ENCODE measurements at regions not wholly inside any gene's neighbourhood (a gene's known extent, or its start where the extent isn't known, plus 50 kb on each side); places are given as distances from the start of the nearest gene placed in this dataset.
"Not testable (repeated sequence)": the region's sequence is repeated elsewhere in the genome, so short reads cannot be mapped to it uniquely, and the experiment has no call there.

DNA sequence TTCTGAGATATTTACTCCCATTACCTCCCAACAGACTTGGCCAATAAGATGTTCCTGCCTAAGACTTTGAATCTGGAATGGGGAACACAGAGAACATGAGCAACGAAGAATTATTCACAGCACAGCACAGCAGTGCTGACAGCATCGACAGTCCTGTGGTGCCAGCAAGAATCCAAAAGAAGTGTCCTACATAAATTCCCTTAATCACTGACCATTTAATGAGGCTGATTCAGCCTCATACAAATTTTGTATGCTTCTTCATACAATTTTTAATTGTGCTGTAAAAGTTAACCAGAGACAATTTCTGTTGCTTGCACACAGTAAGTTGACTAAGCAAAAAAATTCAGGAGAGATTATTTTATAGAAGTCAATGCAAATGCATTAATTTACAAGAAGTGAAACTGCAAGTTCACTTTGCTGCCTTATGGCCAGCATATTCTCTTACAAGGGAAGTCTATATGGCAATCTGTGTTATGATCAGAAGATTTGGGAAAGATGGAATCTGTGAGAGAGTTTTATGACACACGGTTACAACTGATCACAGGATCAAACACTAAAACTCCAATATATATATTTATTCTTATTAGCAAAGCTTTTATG is 855.9 kb downstream of the LTN1 start:
- Mint-ChIP-seq H3K36me3 (peaks cover 0 to 5% of the 10 kb centered on the region in 2 donors), H3K9me3 (peaks cover 4 to 9% of the 10 kb centered on the region in 2 donors), H3K27ac (peak overlapping the region in 1 of 2 donors; percentile 29)
- DNase-seq (ENCODE audit: low spot score in 2 of 2) (no peak), ATAC-seq (no peak)

DNA sequence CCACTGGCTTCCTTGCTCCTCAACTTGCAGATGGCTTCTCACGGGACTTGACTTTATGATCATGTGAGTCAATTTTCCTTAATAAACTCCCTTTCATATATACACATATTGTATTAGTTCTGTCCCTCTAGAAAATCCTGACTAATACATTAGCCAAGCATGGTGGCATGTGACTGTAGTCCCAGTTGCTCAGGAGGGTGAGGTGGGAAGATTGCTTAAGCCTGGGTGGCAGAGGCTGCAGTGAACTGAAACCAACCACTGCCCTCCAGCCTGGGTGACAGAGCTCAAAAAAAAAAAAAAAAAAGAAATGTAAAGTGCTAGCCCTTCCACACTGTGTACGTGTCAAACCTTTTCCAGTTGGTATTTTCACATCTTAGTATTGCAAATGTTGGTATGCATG is 857.0 kb downstream of the LTN1 start:
- Mint-ChIP-seq H3K36me3 (peaks cover 0 to 13% of the 10 kb centered on the region in 2 donors), H3K9me3 (peaks cover 5 to 12% of the 10 kb centered on the region in 2 donors), H3K27ac (no peak overlapping the region)
- ATAC-seq: no peak
- DNase-seq (ENCODE audit: low spot score in 2 of 2): no peak

DNA sequence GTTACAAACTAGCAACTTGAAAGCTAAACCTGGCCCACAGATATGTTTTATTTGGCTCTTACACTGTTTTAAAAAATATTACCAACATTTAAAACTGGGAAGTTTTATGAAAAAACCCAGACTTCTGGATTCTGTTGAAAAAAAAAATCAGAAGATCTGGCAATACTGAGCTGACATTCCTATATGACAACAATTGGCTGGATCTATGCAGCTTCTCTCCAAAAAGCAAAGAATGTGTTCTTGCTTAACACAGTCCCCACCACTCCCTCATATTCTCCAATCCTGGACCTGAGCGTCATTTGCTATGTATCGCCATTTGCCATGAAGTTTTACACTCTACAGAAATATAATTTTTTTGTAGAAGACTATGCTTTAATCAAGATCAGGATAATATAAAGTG is 859.6 kb downstream of the LTN1 start:
- Mint-ChIP-seq H3K36me3 (peaks cover 0 to 13% of the 10 kb centered on the region in 2 donors), H3K27ac (no peak overlapping the region), H3K9me3 (peaks cover 7 to 10% of the 10 kb centered on the region in 2 donors)
- ATAC-seq (no peak), DNase-seq (ENCODE audit: low spot score in 2 of 2) (no peak)

DNA sequence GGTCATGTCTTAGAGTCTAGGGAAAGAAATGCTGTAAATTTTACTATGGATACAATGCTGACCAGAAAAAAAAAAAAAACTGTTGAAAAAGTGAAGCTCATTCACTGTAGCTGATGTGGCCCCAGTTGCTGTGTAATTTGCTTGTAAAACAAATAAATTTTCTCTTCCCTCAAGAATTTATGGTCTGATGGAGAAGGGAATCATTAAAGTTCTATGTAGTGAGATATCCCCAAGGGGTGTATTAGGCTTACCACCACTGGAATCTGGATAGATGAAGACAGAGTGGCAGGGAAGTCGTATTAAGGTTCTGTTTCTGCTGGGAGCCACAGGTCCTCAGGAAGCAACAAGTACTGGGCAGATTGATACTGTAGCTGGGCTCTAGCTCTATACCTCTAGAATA is 860.0 kb downstream of the LTN1 start:
- H3K9me3 Mint-ChIP-seq: peaks cover 7 to 10% of the 10 kb centered on the region in 2 donors
- no peak overlapping the region for H3K27ac Mint-ChIP-seq
- H3K36me3 Mint-ChIP-seq: peaks cover 0 to 13% of the 10 kb centered on the region in 2 donors
- DNase-seq (ENCODE audit: low spot score in 2 of 2) (no peak), ATAC-seq (no peak)

DNA sequence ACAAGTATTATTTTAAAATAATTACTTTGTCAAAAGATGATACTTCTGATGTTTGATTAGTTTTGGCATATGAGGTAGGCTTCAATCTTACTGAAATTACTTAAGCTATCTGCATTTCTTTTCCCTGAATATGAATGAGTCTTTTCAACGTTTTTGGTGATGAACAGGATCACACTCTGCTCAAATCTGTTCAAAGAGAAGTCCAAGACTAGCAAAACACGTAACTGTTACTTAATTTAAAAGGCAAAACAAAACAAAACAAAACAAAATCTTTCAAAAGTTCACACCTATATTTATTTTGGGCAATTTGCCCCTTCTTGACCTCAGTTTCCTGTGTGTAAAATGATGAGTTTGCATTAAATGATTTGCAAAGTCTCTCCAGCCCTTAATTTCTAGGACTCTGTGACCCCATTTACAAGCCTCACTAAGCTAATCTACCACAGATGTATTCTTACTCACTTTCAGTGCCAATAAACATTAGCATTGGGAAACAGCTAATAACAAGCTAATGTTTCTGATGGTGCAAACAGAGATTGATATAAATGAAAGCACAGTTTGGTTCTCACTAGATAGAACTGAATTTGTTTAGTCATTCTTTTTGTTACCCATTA is 865.4 kb downstream of the LTN1 start:
- Mint-ChIP-seq H3K36me3 (peaks cover 0 to 13% of the 10 kb centered on the region in 2 donors), H3K27ac (no peak overlapping the region), H3K9me3 (peaks cover 7 to 10% of the 10 kb centered on the region in 2 donors)
- DNase-seq (ENCODE audit: low spot score in 2 of 2) (no peak), ATAC-seq (no peak)

DNA sequence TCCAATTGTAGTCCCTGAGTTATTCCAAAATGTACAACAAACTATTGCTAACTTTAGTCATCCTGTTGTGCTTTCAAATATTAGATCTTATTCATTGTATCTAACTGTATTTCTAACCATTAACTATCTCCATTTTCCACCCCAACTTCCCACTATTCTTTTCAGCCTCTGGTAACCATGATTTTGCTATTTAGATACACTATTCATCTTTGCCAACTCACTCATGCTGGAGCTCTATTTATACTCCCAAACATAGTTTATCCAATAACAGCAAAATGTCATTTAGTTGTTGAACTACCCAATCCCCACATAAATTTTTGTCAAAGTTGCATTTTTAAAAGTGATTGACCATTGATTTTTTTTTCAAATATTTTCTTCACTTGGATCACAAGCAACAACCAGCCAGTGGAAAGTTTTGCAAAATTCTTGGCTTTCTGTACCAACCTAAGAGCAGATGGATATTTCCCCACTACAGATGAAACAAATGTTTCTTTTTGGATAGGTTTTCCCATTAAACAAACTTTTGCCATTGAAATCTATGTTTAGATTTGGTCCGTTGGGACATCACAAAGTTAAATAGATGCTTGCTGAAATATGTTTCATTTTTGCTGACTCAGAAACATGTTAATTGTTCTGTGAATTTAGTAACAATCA is 866.0 kb downstream of the LTN1 start:
- Mint-ChIP-seq H3K9me3 (peaks cover 2 to 5% of the 10 kb centered on the region in 2 donors), H3K27ac (no peak overlapping the region), H3K36me3 (peaks cover 0 to 7% of the 10 kb centered on the region in 2 donors)
- ATAC-seq (no peak), DNase-seq (ENCODE audit: low spot score in 2 of 2) (no peak)

DNA sequence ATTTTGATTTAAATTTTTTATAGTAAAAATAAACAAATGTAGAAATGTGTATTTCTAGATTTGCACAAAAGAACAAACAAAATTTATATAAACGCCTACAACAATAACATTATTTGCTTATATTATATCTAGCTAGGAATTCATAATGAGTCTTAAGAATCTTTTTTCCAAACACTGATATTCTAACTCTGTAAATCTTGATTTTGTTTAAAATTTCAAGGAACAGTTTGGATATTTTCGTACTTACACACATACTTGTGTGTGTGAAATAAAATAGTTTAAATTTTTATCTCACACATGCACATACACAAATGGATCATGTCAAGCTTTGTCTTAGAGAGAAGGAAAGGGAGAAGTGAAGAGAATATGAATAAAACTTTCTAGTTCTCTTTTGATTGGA is 868.1 kb downstream of the LTN1 start:
- H3K9me3 Mint-ChIP-seq: no peaks in the 10 kb centered on the region
- DNase-seq (ENCODE audit: low spot score in 2 of 2): no peak
- no peaks in the 10 kb centered on the region for H3K36me3 Mint-ChIP-seq
- H3K27ac Mint-ChIP-seq: no peak overlapping the region
- ATAC-seq: no peak

DNA sequence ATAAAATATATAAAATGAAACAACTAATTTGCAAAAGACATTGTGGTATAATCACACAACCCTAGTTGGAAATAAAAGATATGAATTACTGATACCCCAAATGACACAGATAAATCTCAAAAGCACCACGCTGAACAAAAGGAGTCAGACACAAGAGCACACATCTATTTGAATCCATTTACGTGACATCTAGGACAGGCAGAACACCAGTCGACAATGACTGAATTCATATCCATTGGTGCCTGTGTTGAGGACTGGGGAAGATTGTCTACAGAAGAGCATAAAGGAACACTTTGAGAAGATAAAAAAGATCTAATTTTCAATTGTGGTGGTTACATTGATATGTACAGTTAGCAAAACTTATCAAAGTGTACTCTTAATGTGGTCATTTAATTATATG is 874.1 kb downstream of the LTN1 start:
- no peak for DNase-seq (ENCODE audit: low spot score in 2 of 2)
- no peak for ATAC-seq
- no peaks in the 10 kb centered on the region for H3K36me3 Mint-ChIP-seq
- no peak overlapping the region for H3K27ac Mint-ChIP-seq
- peaks cover 6% of the 10 kb centered on the region in 2 donors for H3K9me3 Mint-ChIP-seq

DNA sequence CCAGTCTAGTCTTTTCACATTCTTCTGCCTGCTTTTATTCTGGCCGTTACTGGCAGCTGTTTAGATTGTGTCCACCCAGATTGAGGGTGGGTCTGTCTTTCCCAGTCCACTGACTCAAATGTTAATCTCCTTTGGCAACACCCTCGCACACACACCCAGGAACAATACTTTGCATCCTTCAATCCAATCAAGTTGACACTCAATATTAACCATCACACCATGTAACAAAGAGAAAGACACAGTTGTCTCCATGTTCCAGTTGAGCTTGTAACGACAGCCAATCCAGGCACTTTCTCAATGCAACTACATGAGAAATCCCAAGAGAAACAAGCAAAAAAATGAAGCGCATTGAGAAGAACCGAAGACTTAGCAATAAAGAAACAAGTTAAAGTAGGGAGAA is 877.7 kb downstream of the LTN1 start:
- DNase-seq (ENCODE audit: low spot score in 2 of 2); H3K9me3 Mint-ChIP-seq; H3K36me3 Mint-ChIP-seq; ATAC-seq; H3K27ac Mint-ChIP-seq: not testable (repeated sequence)

DNA sequence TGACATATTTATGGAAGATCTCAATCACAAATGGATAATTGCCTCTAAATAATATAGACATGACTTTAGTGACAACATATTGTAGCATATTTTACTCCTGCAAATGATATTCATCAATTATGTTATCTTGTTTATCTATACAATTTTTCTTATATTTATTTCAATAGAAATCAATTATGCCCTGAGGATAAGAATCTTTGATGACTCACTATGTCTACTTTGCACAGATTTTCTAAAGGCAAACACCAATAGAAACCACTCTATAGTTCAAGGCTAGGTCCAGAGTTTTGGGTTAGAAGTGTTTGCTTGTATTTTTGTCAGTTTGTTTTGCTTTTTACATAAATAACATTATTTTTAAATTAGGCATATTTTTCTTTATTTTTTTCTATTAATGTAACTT is 879.0 kb downstream of the LTN1 start:
- no peak for DNase-seq (ENCODE audit: low spot score in 2 of 2)

DNA sequence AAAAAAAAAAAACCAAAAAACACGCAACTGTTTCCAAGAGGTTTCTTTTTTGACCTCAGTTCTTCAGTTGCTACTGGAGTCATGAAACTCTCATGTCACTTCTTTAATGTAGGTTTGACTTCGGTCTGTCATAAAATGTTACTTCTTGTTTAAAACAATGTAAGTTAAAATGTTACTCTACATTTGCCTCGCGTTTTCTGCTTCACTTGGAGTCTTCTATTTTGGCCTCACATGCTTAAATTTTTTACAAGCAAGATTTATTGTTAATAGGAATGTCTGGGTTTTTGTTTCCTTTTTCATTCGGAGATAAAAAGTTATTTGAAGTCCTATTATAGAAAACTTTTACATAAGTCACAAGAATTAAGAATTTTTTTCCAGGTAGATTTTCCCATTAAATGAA is 880.2 kb downstream of the LTN1 start:
- no peak overlapping the region for H3K27ac Mint-ChIP-seq
- H3K36me3 Mint-ChIP-seq: no peaks in the 10 kb centered on the region
- no peaks in the 10 kb centered on the region for H3K9me3 Mint-ChIP-seq
- DNase-seq (ENCODE audit: low spot score in 2 of 2) (no peak), ATAC-seq (no peak)

More for the DNA sequence above, 879.0 kb downstream of the LTN1 start:
- peaks cover 6% of the 10 kb centered on the region in 2 donors for H3K9me3 Mint-ChIP-seq
- no peak overlapping the region for H3K27ac Mint-ChIP-seq
- ATAC-seq: no peak
- H3K36me3 Mint-ChIP-seq: no peaks in the 10 kb centered on the region

DNA sequence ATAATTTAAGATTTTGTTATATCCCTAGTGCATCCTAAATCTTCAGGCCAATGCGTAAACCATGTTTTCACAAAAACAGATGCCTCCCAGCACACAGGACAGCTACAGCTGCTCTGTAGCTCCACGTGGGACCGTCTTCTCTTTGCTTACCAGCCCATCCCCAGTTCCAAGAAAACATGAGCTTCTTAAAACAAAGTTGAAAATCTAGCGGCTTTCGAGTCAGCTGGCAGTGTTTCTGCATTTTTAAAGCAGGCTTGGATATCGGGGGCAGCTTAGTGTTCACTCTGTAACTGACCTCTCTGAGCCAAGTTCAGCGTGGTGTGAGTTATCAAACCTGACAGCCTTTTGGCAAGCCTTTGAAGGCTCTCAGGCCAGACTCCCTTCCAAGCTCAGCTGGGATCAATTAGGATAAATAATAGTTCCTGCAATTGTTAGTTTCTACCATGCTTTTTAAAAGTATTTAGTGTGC is 881.5 kb downstream of the LTN1 start:
- no peak for ATAC-seq
- no peak for DNase-seq (ENCODE audit: low spot score in 2 of 2)
- Mint-ChIP-seq H3K27ac (no peak overlapping the region), H3K36me3 (no peaks in the 10 kb centered on the region), H3K9me3 (no peaks in the 10 kb centered on the region)

DNA sequence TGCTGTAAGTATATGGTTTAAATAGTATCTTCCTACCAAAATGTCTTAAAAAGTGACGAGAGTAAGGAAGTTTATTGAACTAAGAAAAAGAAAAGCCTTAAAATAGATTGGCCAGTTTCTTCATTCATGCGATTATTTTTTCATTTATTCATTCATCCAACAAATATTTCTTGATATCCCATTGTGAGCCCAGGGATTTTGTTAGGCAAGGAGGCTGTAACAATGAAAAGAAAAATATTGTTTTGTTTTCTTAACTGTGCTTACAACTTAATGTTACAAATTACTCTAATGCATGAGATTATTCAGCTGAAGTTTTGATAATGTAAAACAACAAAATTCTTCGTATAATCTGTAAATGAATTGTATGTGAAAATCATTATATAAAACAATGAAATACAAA is 882.0 kb downstream of the LTN1 start:
- DNase-seq (ENCODE audit: low spot score in 2 of 2): no peak
- Mint-ChIP-seq H3K36me3 (no peaks in the 10 kb centered on the region), H3K27ac (no peak overlapping the region), H3K9me3 (no peaks in the 10 kb centered on the region)
- ATAC-seq: no peak

DNA sequence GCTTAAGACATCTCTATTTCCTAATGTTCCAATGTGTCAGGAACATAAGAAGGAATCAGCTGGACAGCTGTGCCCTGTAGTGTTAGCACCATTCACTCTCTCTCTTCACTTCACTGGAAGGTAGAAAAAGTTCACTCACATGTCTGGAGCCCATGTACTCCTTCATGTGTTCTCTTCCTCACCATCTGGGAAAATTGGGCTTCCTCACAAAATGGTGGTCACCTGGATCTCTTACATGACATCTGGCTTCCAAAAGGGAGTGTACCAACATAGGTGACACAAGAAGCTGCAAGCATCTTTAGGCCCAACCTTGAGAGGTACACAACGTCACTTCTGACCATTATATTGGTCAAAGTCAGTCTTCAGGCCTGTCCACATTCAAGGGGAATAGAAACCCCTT is 882.6 kb downstream of the LTN1 start:
- no peaks in the 10 kb centered on the region for H3K9me3 Mint-ChIP-seq

DNA sequence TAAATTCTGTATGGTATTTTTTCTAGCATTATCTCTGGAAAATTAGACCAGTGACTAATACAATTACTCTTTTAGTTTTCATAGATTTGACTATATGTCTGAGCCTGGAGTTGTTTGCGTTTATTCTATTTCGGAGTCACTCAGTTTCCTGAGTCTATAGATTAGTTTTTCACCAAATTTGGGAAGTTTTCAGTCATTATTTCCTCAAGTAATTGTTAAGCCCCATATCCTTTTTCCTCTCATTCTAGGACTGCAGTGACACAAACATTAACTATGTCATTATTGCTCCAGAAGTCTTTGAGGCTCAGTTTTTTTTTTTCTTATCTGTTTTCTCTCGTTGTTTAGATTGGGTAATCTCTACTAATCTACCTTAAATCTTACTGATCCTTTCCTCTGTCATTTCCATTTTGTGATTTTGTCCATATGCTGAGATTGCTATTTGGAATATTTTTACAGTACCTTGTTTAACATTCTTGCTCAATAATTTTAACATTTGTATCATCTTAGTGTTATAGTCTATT is 886.2 kb downstream of the LTN1 start:
- Mint-ChIP-seq H3K9me3 (no peaks in the 10 kb centered on the region), H3K36me3 (no peaks in the 10 kb centered on the region), H3K27ac (no peak overlapping the region)
- DNase-seq (ENCODE audit: low spot score in 2 of 2): no peak
- ATAC-seq: no peak

More for the DNA sequence above, 882.6 kb downstream of the LTN1 start:
- DNase-seq (ENCODE audit: low spot score in 2 of 2) (no peak), ATAC-seq (no peak)
- no peak overlapping the region for H3K27ac Mint-ChIP-seq
- H3K36me3 Mint-ChIP-seq: no peaks in the 10 kb centered on the region

DNA sequence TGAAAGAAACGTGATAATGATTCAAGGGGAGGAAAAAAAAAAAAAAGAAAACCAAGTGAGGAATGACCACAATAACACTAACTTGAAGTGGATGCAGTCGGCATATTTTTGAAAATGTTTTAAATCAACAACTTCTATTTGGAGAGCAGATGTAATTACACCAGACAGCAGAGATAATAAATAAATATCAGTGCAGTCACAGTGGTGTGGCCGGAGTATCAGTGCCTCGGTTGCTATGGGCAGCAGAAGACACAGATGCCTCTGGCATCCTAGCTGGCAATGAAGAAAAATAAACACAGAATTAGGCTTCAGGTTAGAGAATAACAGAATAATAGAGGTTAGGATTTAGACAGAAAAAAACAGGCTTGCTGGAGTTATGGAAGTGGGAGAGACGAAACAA is 888.3 kb downstream of the LTN1 start:
- H3K36me3 Mint-ChIP-seq: no peaks in the 10 kb centered on the region
- ATAC-seq: no peak
- H3K9me3 Mint-ChIP-seq: no peaks in the 10 kb centered on the region
- DNase-seq (ENCODE audit: low spot score in 2 of 2): no peak
- H3K27ac Mint-ChIP-seq: no peak overlapping the region

DNA sequence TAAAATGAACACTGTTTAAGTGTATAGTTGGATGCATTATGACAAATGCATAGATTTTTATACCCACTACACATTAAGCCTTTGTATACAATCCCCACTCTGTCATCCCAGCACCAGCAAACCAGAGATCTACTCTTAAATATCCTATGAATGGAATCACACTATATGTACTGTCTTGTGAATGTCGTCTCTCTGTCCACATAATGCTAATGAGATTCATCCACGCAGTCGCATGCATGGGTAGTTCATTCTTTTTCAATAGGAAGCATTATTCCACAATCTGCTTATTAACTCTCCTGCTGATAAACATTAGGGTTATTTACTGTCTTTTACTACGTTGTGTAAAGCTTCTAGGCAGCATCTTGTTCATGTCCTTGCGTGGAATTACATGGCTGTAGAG is 892.3 kb downstream of the LTN1 start:
- no peak for ATAC-seq
- H3K27ac Mint-ChIP-seq: no peak overlapping the region

More for the DNA sequence above, 892.3 kb downstream of the LTN1 start:
- no peak for DNase-seq (ENCODE audit: low spot score in 2 of 2)
- Mint-ChIP-seq H3K9me3 (no peaks in the 10 kb centered on the region), H3K36me3 (no peaks in the 10 kb centered on the region)

All from activated naive CD4-positive, alpha-beta T cell treated with anti-CD3 and anti-CD28 coated beads, Interleukin-2, amount 50 U/mL, for 72 hours (primary cell).